Stomach (tissue), 8 donors: ENCODE measurements at regions not wholly inside any gene's neighbourhood (a gene's known extent, or its start where the extent isn't known, plus 50 kb on each side); places are given as distances from the start of the nearest gene placed in this dataset.

Experiments used
- DNase-seq, 2 donors: peaks; one replicate each; pipeline versions ENCODE4 v3.0.0 to v3.0.0-alpha.2; 2013 to 2019
- H3K27ac ChIP-seq, 5 donors: fragments of 200-600 bp in 4 of 5; sonication (generic) in 4 of 5; one replicate each; pipeline ENCODE4 v1.5.1; 2013 to 2019; ENCODE audit warnings: mild to moderate bottlenecking in 1 of 5, moderate library complexity in 1 of 5
- H3K27me3 ChIP-seq, 3 donors: fragments of 200-600 bp; sonication (generic); one replicate each; pipeline ENCODE4 v1.5.1; 2017 to 2019; ENCODE audit warnings: mixed run types in 1 of 3
- H3K36me3 ChIP-seq, 4 donors: fragments of 200-600 bp; sonication (generic); 1 replicate in 3 of 4; 2 replicates in 1 of 4; pipeline ENCODE4 v1.5.1; 2016 to 2019
- H3K4me1 ChIP-seq, 4 donors: fragments of 200-600 bp; sonication (generic); one replicate each; pipeline ENCODE4 v1.5.1; 2016 to 2019
- H3K4me3 ChIP-seq, 4 donors: fragments of 200-600 bp; sonication (generic) in 3 of 4; one replicate each; pipeline ENCODE4 v1.5.1; 2016 to 2019; ENCODE audit warnings: mild to moderate bottlenecking in 1 of 4
- H3K9me3 ChIP-seq, 4 donors: fragments of 200-600 bp; sonication (generic); one replicate each; pipeline ENCODE4 v1.5.1; 2016 to 2019
- EP300 ChIP-seq: sonication (generic); formaldehyde crosslinking; IDR thresholded peaks from one replicate; pipeline ENCODE4 v1.6.1; 2017; ENCODE audit warnings: antibody characterized with exemption
- POLR2A ChIP-seq, 4 donors: fragments of 450-650 bp; IDR thresholded peaks; one replicate each; pipeline ENCODE4 v1.6.1; 2016; ENCODE audit warnings: antibody characterized with exemption in 4 of 4, control low read depth in 2 of 4, mild to moderate bottlenecking in 1 of 4, moderate library complexity in 1 of 4
- POLR2AphosphoS5 ChIP-seq, 3 donors: sonication (generic); formaldehyde crosslinking; IDR thresholded peaks; one replicate each; pipeline ENCODE4 v1.6.1; 2016; ENCODE audit warnings: antibody characterized with exemption in 3 of 3
- WGBS, 5 donors: extraction: QIAGEN DNeasy Blood & Tissue Kit in 3 of 5; methylation state at CpG; one replicate each; pipeline versions ENCODE4 v1.1.5 to v1.1.7; 2013 to 2018; 5-methylcytosine and 5-hydroxymethylcytosine counted together
- intact Hi-C: fragments of 100-400 bp; cut with DNase I; formaldehyde crosslinking; loops from one replicate; pipeline ENCODE4 v1.15.1; 2023; ENCODE audit warnings: low total_unique reads
- TF ChIP-seq, protein P1 (sequence below), 7 experiments: fragments of 450-650 bp in 4 of 7; fragments of 200-600 bp in 3 of 7; sonication (generic) in 3 of 7; IDR thresholded peaks; one replicate each; pipeline ENCODE4 v1.5.1; 2016 to 2019; ENCODE audit warnings: antibody characterized with exemption in 7 of 7, control low read depth in 2 of 7, mild to moderate bottlenecking in 1 of 7
- donor health status: healthy with polysubstance abuse.
- donor health status: Bipolar disorder and iron deficiency.
- donor health status: healthy.

GRCh38 chr9:119707228-119707845 is 338.1 kb upstream of the BRINP1 start:
- intact Hi-C loops = no loop called here
- TF ChIP-seq POLR2AphosphoS5 (IDR thresholded peaks at IDR 0.05) (no peak), POLR2A (IDR thresholded peaks at IDR 0.05) (no peak), EP300 (no peak)
- TF ChIP-seq, protein P1, sequence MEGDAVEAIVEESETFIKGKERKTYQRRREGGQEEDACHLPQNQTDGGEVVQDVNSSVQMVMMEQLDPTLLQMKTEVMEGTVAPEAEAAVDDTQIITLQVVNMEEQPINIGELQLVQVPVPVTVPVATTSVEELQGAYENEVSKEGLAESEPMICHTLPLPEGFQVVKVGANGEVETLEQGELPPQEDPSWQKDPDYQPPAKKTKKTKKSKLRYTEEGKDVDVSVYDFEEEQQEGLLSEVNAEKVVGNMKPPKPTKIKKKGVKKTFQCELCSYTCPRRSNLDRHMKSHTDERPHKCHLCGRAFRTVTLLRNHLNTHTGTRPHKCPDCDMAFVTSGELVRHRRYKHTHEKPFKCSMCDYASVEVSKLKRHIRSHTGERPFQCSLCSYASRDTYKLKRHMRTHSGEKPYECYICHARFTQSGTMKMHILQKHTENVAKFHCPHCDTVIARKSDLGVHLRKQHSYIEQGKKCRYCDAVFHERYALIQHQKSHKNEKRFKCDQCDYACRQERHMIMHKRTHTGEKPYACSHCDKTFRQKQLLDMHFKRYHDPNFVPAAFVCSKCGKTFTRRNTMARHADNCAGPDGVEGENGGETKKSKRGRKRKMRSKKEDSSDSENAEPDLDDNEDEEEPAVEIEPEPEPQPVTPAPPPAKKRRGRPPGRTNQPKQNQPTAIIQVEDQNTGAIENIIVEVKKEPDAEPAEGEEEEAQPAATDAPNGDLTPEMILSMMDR (IDR thresholded peaks at IDR 0.05) = no peak
- Histone ChIP-seq H3K4me3 (no peak overlapping the region), H3K27me3 (no peaks in the 10 kb centered on the region), H3K9me3 (no peaks in the 10 kb centered on the region), H3K4me1 (no peaks in the 10 kb centered on the region), H3K27ac (no peak overlapping the region), H3K36me3 (no peaks in the 10 kb centered on the region)
- no peak for DNase-seq
- 74 to 82% (median 80%) methylated on average over 4 of the region's 4 CpGs for WGBS, 5 donors

GRCh38 chr9:119701651-119702050 is 332.4 kb upstream of the BRINP1 start:
- Histone ChIP-seq H3K4me3 (no peak overlapping the region), H3K27ac (no peak overlapping the region), H3K27me3 (no peaks in the 10 kb centered on the region), H3K4me1 (no peaks in the 10 kb centered on the region), H3K9me3 (no peaks in the 10 kb centered on the region), H3K36me3 (no peaks in the 10 kb centered on the region)
- TF ChIP-seq EP300 = no peak
- no peak for TF ChIP-seq POLR2AphosphoS5 (IDR thresholded peaks at IDR 0.05)
- TF ChIP-seq, protein P1 (IDR thresholded peaks at IDR 0.05) = no peak
- TF ChIP-seq POLR2A (IDR thresholded peaks at IDR 0.05) = no peak
- intact Hi-C loops = no loop called here
- no peak for DNase-seq
- 32 to 73% (median 56%) methylated on average over 1 of the region's 1 CpG for WGBS, 5 donors

GRCh38 chr9:119698535-119698934 is 329.3 kb upstream of the BRINP1 start:
- Histone ChIP-seq H3K4me1 (no peaks in the 10 kb centered on the region), H3K27me3 (peaks cover 0 to 8% (median 0%) of the 10 kb centered on the region in 3 donors), H3K9me3 (no peaks in the 10 kb centered on the region), H3K36me3 (no peaks in the 10 kb centered on the region), H3K27ac (no peak overlapping the region), H3K4me3 (no peak overlapping the region)
- TF ChIP-seq, protein P1 (IDR thresholded peaks at IDR 0.05) = no peak
- no peak for TF ChIP-seq POLR2A (IDR thresholded peaks at IDR 0.05)
- TF ChIP-seq POLR2AphosphoS5 (IDR thresholded peaks at IDR 0.05) = no peak
- TF ChIP-seq EP300 = no peak
- intact Hi-C loops = no loop called here
- no peak for DNase-seq
- 14 to 28% (median 18%) methylated on average over 2 of the region's 2 CpGs for WGBS, 5 donors

DNA sequence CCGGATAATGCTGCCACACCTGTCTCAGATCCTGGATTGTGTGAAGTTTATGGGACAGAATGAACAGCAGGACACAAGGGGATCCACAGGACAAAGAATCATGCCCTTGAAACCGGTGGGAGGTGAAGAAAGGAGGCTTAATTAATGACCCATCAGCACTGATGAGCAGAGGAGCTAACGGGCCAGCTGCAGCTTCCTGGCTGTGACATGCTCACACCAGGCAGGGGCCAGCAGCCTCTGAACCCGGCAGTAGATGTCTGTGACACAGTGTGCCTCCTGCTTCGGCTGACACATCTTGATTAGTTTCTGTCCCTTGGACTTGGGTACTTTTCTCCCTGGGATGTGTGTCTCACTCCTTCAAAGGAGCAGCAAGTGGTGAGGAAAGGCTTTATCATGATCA is 328.8 kb upstream of the BRINP1 start:
- Histone ChIP-seq H3K4me3 (no peak overlapping the region), H3K9me3 (no peaks in the 10 kb centered on the region), H3K27ac (no peak overlapping the region), H3K36me3 (no peaks in the 10 kb centered on the region), H3K27me3 (peaks cover 0 to 8% (median 0%) of the 10 kb centered on the region in 3 donors), H3K4me1 (no peaks in the 10 kb centered on the region)
- intact Hi-C loops = no loop called here
- no peak for DNase-seq
- WGBS, 5 donors = 12 to 20% (median 14%) methylated on average over 3 to 5 of the region's 5 CpGs
- TF ChIP-seq EP300 (no peak), POLR2A (IDR thresholded peaks at IDR 0.05) (no peak), POLR2AphosphoS5 (IDR thresholded peaks at IDR 0.05) (no peak)
- TF ChIP-seq, protein P1 (IDR thresholded peaks at IDR 0.05) = no peak
